ENCODE measurements at regions not wholly inside any gene's neighbourhood (a gene's known extent, or its start where the extent isn't known, plus 50 kb on each side); places are given as distances from the start of the nearest gene placed in this dataset.

- TF ChIP-seq CTCF (IDR thresholded peaks at IDR 0.05; ENCODE audit: insufficient read depth, low read length) (no peak), GABPA (IDR thresholded peaks at IDR 0.05; ENCODE audit: low read depth) (no peak), REST (IDR thresholded peaks at IDR 0.05; ENCODE audit: insufficient replicate concordance, low read depth) (no peak)
These were observed 468.0 kb upstream of the GRIN3A start for GRCh38 chr9:102206432-102206831.
